ENCODE measurements at regions not wholly inside any gene's neighbourhood (a gene's known extent, or its start where the extent isn't known, plus 50 kb on each side); places are given as distances from the start of the nearest gene placed in this dataset.

DNA sequence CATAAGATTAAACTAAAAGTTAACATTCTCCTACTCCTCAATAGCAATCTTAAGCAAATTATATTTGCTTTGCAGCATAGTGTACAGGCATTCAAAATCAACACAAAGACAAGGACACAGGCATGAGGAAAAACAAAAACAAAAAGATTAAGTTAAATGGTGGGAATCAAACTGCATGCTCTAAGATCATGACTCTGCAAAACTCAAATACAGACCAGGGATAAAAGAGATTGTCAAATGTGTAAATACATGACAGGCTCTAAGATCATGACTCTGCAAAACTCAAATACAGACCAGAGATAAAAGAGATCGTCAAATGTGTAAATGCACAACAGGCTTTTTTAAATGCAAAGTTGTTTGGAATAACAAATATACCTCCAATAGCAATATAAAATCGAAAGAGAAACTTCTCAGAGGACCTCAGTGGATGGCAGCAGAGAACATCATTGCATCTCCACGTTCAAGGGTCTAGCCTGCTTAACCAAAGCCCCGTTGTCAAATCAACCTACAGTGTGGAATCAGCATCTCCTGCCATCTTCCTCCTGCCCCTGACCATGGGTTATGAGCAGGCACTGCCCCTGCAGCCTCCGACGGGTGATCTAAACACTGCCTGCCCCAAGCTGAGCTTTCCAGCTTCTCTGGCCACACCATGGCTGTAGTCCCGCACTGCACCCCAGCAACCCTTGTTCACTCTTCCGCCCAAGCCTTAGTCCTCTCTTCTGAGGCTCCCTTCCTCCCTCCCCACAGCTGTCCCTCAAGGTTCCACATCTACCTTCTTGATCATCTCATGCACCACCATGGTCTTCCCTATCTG is 446.1 kb downstream of the SOX9 start:
- TF ChIP-seq, protein P1, sequence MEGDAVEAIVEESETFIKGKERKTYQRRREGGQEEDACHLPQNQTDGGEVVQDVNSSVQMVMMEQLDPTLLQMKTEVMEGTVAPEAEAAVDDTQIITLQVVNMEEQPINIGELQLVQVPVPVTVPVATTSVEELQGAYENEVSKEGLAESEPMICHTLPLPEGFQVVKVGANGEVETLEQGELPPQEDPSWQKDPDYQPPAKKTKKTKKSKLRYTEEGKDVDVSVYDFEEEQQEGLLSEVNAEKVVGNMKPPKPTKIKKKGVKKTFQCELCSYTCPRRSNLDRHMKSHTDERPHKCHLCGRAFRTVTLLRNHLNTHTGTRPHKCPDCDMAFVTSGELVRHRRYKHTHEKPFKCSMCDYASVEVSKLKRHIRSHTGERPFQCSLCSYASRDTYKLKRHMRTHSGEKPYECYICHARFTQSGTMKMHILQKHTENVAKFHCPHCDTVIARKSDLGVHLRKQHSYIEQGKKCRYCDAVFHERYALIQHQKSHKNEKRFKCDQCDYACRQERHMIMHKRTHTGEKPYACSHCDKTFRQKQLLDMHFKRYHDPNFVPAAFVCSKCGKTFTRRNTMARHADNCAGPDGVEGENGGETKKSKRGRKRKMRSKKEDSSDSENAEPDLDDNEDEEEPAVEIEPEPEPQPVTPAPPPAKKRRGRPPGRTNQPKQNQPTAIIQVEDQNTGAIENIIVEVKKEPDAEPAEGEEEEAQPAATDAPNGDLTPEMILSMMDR (IDR thresholded peaks at IDR 0.05): no peak
- Histone ChIP-seq H3K9me3 (no peaks in the 10 kb centered on the region), H3K4me3 (no peak overlapping the region), H3K4me1 (no peaks in the 10 kb centered on the region), H3K27ac (no peak overlapping the region), H3K9ac (ENCODE audit: low read depth in 2 of 2, low read length in 2 of 2) (no peak overlapping the region), H3K36me3 (no peaks in the 10 kb centered on the region), H3K27me3 (no peaks in the 10 kb centered on the region)
- DNase-seq: no peak
- intact Hi-C loops (cut with DNase I): loop anchor here (10.0 kb wide), 1 partner anchor 618 kb away; no protein-coding TSS in a partner anchor

DNA sequence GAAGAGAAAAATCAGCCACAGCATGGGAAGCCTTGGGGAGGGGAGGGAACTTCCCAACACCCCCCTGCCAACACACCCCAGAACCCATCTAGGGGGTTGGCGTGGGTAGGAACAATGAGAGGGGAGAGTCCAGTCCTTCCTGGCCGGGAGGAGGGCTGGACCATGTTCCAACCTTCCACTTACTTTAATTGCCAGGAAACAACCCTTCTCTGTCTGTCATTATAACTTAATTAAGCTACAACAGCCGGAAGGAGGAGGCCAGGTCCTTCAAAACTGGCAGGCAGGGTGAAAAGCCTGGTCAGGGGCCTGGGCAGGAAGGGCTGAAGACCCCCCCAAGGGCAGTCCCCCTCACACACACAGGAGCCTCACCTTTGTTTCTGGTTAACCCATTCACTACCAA is 447.0 kb downstream of the SOX9 start:
- H3K9me3 ChIP-seq: no peaks in the 10 kb centered on the region
- no peak overlapping the region for H3K4me3 ChIP-seq
- no peak for DNase-seq
- H3K27ac ChIP-seq: no peak overlapping the region
- H3K9ac ChIP-seq (ENCODE audit: low read depth in 2 of 2, low read length in 2 of 2): no peak overlapping the region
- intact Hi-C loops (cut with DNase I): loop anchor here (10.0 kb wide), 1 partner anchor 617 kb away; no protein-coding TSS in a partner anchor
- TF ChIP-seq, protein P1 (IDR thresholded peaks at IDR 0.05): no peak
- no peaks in the 10 kb centered on the region for H3K36me3 ChIP-seq
- H3K27me3 ChIP-seq: no peaks in the 10 kb centered on the region
- H3K4me1 ChIP-seq: no peaks in the 10 kb centered on the region

DNA sequence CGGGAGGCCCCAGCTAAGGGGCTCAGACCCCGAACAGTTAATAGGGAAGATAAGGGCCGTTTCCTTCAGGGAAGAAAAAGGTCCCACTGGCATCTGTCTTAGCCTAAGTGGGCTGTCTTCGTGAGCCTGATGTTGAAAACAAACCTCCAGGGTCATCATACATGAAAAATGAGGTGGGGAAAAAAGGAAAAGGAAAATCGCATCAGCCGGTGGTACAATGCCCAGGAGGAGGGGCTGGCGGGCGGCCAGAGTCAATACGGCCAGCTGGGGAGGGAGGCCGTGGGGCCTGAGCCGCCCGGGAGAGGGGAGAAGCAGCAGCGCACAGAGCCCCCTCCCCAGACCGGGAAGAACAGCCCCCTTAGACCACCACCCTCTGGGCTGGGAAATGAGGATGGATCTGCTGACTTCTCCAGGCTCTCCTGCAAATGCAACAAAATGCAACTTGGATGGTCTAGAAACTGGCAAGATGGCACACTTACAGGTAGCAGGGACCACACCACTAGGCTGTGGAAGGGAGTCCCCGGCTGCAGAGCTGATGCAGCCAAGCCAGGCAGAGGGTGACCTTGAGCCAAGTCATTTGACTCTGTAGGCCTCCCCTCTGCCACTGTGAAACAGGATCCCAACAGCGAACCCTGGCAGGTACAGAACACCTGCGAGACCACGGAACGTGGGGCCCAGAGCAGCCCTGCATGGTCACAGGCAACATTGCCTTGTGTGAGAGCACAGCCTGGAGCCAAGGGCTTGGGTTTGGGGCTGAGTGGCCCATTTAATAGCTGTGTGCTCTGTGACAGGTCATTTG is 448.5 kb downstream of the SOX9 start:
- H3K36me3 ChIP-seq: no peaks in the 10 kb centered on the region
- H3K27me3 ChIP-seq: no peaks in the 10 kb centered on the region
- no peak overlapping the region for H3K27ac ChIP-seq
- intact Hi-C loops (cut with DNase I): loop anchor here (10.0 kb wide), 1 partner anchor 615 kb away; no protein-coding TSS in a partner anchor
- H3K9ac ChIP-seq (ENCODE audit: low read depth in 2 of 2, low read length in 2 of 2): no peak overlapping the region
- no peaks in the 10 kb centered on the region for H3K9me3 ChIP-seq
- no peaks in the 10 kb centered on the region for H3K4me1 ChIP-seq
- no peak overlapping the region for H3K4me3 ChIP-seq
- peak; percentile 50 for DNase-seq
- TF ChIP-seq, protein P1 (IDR thresholded peaks at IDR 0.05): no peak

DNA sequence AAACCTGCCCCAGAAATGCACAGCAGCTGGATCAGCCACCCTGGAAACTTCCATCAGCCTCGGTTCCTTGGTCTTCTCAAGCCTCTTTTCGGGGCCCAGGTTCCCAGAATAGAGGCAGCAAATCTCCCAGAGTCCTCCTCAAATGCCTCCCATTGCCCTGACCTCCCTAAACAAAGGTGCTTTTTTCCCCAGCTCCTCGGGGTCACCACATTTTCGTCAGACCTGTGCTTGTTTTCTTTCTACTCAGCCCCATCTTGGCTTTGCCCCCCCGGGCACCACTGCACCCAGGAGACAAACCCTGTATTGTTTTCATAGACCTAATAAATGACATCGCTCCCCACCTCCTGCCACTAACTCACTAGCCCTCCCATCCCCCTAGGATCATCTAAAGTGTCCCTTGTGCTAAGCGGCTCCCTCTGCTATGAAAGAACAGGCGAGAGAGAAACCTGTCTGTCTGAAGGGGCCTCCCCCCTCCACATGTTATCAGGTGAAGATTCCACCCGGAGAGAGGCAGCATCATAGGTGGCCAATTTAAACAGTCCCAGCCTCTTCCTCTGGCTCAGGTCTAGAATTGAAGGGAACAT is 451.1 kb downstream of the SOX9 start:
- Histone ChIP-seq H3K9ac (ENCODE audit: low read depth in 2 of 2, low read length in 2 of 2) (no peak overlapping the region), H3K27me3 (no peaks in the 10 kb centered on the region), H3K27ac (no peak overlapping the region), H3K36me3 (no peaks in the 10 kb centered on the region), H3K9me3 (no peaks in the 10 kb centered on the region), H3K4me3 (no peak overlapping the region), H3K4me1 (no peaks in the 10 kb centered on the region)
- intact Hi-C loops (cut with DNase I): no loop called here
- TF ChIP-seq, protein P1 (IDR thresholded peaks at IDR 0.05): no peak
- DNase-seq: no peak

Measured in colonic mucosa (tissue), 4 donors.